Activated CD8-positive, alpha-beta T cell treated with anti-CD3 and anti-CD28 coated beads for 36 hours (primary cell): ENCODE measurements at regions not wholly inside any gene's neighbourhood (a gene's known extent, or its start where the extent isn't known, plus 50 kb on each side); places are given as distances from the start of the nearest gene placed in this dataset.
A peak's percentile ranks its signal among the peaks of the same experiment; 100 is the strongest.
"Not testable (repeated sequence)": the region's sequence is repeated elsewhere in the genome, so short reads cannot be mapped to it uniquely, and the experiment has no call there.

Experiments
- ATAC-seq: fragments of 200-7000 bp; cut with Tn5 transposase; one replicate; pipeline ENCODE4 v1.10.0; 2021; ENCODE audit warnings: mild to moderate bottlenecking, moderate library complexity
- CTCF ChIA-PET: fragments of 350-600 bp; sonication (Branson Sonifier 250); formaldehyde crosslinking; loops from one replicate; lab custom pipeline; 2021; ENCODE audit warnings: antibody characterized with exemption; lab: Charles Lee
- POLR2A ChIA-PET: fragments of 350-600 bp; sonication (Branson Sonifier 250); formaldehyde crosslinking; loops from one replicate; lab custom pipeline; 2021; ENCODE audit warnings: antibody characterized with exemption; lab: Charles Lee
- DNase-seq: peaks from one replicate; pipeline ENCODE4 v3.0.0-alpha.2; 2020
- H3K27ac Mint-ChIP-seq: one replicate; pipeline ENCODE4 v1.8.0; 2021; ENCODE audit warnings: mild to moderate bottlenecking, mixed read lengths
- H3K27me3 Mint-ChIP-seq: one replicate; pipeline ENCODE4 v1.8.0; 2021; ENCODE audit warnings: mixed read lengths
- H3K36me3 Mint-ChIP-seq: one replicate; pipeline ENCODE4 v1.8.0; 2021; ENCODE audit warnings: low read depth, mixed read lengths
- H3K4me1 Mint-ChIP-seq: one replicate; pipeline ENCODE4 v1.8.0; 2021; ENCODE audit warnings: low read depth, mixed read lengths
- H3K4me3 Mint-ChIP-seq: one replicate; pipeline ENCODE4 v1.8.0; 2021; ENCODE audit warnings: mild to moderate bottlenecking, moderate library complexity, mixed read lengths
- H3K9me3 Mint-ChIP-seq: one replicate; pipeline ENCODE4 v1.8.0; 2021; ENCODE audit warnings: mixed read lengths
- intact Hi-C: fragments of 100-400 bp; cut with micrococcal nuclease; formaldehyde crosslinking; loops from one replicate; pipeline ENCODE4 v1.10.0; 2022
- TF ChIP-seq, protein P1 (sequence below): fragments of 200-600 bp; IDR thresholded peaks from one replicate; pipeline ENCODE4 v1.8.0; 2022; ENCODE audit warnings: antibody characterized with exemption, mild to moderate bottlenecking

DNA sequence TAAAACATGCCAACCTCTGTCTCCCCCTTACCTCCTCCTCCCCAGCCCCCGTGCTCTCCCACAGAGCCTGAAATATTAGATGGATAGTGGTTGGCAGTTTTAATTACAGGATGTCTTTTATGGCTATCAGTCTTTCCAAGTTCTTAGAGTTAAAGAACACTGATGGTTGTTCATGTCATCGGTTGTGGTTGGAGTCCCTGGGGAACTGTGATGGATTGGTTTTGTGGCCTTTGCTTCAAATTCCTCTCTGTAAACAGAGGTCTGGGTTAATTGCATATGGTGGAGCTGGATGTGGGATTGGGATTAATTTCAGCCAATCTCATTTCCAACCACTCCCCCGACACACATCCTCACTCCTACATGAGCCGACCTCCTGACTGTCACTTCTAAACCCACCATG is 164.5 kb upstream of the PROK2 start:
- H3K4me3 Mint-ChIP-seq = no peak overlapping the region
- ChIA-PET CTCF (no interaction called here), POLR2A (interaction anchor here (0.7 kb wide), 1 partner anchor 58 kb away, joined by 4 read pairs; no protein-coding TSS in a partner anchor)
- H3K9me3 Mint-ChIP-seq = no peaks in the 10 kb centered on the region
- ATAC-seq (no peak), DNase-seq (no peak)
- intact Hi-C loops = no loop called here
- no peaks in the 10 kb centered on the region for H3K36me3 Mint-ChIP-seq
- H3K27ac Mint-ChIP-seq = no peak overlapping the region
- no peaks in the 10 kb centered on the region for H3K27me3 Mint-ChIP-seq
- TF ChIP-seq, protein P1, sequence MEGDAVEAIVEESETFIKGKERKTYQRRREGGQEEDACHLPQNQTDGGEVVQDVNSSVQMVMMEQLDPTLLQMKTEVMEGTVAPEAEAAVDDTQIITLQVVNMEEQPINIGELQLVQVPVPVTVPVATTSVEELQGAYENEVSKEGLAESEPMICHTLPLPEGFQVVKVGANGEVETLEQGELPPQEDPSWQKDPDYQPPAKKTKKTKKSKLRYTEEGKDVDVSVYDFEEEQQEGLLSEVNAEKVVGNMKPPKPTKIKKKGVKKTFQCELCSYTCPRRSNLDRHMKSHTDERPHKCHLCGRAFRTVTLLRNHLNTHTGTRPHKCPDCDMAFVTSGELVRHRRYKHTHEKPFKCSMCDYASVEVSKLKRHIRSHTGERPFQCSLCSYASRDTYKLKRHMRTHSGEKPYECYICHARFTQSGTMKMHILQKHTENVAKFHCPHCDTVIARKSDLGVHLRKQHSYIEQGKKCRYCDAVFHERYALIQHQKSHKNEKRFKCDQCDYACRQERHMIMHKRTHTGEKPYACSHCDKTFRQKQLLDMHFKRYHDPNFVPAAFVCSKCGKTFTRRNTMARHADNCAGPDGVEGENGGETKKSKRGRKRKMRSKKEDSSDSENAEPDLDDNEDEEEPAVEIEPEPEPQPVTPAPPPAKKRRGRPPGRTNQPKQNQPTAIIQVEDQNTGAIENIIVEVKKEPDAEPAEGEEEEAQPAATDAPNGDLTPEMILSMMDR = no peak
- no peaks in the 10 kb centered on the region for H3K4me1 Mint-ChIP-seq

DNA sequence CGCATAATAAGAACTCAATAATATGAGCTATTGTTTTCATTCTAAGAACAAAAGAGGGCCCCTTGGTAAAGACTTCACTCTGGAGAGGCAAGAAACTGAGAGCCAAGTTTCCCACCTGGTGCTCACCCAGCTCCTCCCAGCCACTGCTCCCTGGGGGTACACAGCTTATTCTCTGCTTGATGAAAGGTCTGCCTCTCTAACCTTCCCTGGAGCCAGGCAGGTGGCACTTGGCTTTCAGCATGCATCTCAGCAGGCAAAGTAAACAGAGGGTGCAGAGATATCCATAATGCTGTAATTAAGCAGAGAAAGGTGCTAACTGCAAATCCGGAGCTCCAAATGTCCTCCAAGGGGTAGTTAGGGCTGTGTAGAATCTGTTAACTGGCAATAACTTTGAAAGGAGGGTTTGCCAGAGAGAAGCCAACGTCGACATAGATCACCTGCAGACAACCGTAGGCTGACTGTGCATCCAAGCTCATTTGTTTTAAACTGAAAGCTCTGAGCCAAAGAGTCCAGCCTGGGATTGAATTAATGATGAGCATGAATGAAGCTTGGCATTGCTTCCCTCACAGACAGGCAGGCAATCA is 159.6 kb upstream of the PROK2 start:
- intact Hi-C loops = no loop called here
- TF ChIP-seq, protein P1 = no peak
- ATAC-seq = no peak
- no peaks in the 10 kb centered on the region for H3K36me3 Mint-ChIP-seq
- no peaks in the 10 kb centered on the region for H3K9me3 Mint-ChIP-seq
- no peaks in the 10 kb centered on the region for H3K4me1 Mint-ChIP-seq
- H3K27ac Mint-ChIP-seq = no peak overlapping the region
- H3K27me3 Mint-ChIP-seq = peaks cover 4% of the 10 kb centered on the region
- ChIA-PET CTCF (interaction anchor here (0.5 to 0.8 kb wide), 2 partner anchors 69 to 1156 kb away, joined by 3 to 4 read pairs; no protein-coding TSS in a partner anchor), POLR2A (no interaction called here)
- no peak overlapping the region for H3K4me3 Mint-ChIP-seq
- DNase-seq = no peak

DNA sequence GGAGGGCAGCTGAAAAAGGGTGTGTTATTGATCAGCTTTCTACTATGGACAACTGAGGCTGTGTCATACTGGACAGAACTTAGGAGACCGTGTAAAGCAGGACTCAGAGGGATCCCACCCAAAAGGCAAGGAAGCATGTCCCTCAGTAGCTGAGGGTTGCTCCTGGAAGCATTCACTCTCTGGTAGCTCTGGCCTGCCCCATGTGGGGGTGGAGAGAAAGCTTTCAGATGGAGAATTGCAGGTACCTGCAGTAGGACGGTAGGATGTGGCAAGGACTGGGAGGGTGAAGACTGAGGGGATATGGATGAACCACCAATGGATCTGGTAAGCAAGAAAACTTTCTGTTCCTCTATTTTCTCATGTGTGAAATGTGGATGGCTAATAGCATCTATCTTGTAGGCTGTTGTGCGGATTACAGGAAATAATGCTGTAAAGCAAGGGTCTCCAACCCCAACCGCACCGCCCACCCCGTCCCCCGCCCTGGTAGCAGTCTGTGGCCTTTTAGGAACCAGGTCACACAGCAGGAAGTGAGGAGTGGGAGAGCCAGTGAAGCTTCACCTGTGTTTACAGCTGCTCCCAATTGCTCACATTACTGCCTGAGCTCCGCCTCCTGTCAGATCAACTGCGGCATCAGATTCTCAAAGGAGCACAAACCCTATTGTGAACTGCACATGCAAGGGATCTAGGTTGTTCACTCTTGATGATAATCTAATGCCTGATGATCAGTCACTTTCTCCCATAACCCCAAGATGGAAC is 157.7 kb upstream of the PROK2 start:
- H3K4me1 Mint-ChIP-seq = no peaks in the 10 kb centered on the region
- TF ChIP-seq, protein P1 = no peak
- DNase-seq = no peak
- CTCF ChIA-PET = no interaction called here
- H3K27ac Mint-ChIP-seq = no peak overlapping the region
- no peak overlapping the region for H3K4me3 Mint-ChIP-seq
- intact Hi-C loops = no loop called here
- ATAC-seq = no peak
- no peaks in the 10 kb centered on the region for H3K9me3 Mint-ChIP-seq
- peaks cover 4% of the 10 kb centered on the region for H3K27me3 Mint-ChIP-seq
- POLR2A ChIA-PET = no interaction called here
- no peaks in the 10 kb centered on the region for H3K36me3 Mint-ChIP-seq

DNA sequence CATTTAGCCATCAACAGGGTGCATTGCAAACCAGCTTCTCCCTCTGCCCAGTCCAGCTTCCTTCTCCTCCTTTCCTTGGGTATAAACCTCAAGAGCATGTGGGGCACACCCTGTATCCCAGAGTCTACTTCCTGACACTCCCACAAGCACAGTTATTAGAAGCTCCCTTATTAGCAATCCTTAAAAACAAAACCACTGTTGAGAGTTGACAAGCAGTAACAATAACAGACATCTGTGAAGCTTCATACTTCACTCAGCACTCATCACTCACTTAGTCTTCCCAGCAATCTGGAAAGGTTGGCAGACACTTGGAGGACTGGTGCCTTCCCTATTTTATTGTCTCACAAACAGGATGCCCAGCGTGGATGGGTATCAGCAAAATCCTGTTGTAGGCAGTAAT is 155.5 kb upstream of the PROK2 start:
- DNase-seq = no peak
- no peaks in the 10 kb centered on the region for H3K36me3 Mint-ChIP-seq
- POLR2A ChIA-PET = no interaction called here

DNA sequence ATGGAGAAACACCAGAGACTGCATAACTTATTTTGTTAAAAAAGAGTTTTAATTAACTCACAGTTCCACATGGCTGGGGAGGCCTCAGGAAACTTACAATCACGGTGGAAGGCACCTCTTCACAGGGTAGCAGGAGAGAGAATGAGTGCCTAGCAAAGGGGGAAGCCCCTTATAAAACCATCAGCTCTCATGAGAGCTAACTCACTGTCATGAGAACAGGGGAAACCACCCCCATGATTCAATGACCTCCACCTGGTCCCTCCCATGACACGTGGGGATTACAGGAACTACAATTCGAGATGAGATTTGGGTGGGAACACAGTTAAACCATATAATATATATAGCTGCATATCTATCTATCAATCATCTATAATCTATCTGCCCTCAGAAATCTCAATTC is 153.1 kb upstream of the PROK2 start:
- ATAC-seq = peak; percentile 45

More for the DNA sequence above, 155.5 kb upstream of the PROK2 start:
- no peak overlapping the region for H3K4me3 Mint-ChIP-seq
- TF ChIP-seq, protein P1 = no peak
- no peak overlapping the region for H3K27ac Mint-ChIP-seq
- H3K4me1 Mint-ChIP-seq = no peaks in the 10 kb centered on the region
- intact Hi-C loops = no loop called here
- peaks cover 4% of the 10 kb centered on the region for H3K27me3 Mint-ChIP-seq
- no peak for ATAC-seq
- CTCF ChIA-PET = interaction anchor here (1.3 kb wide), 1 partner anchor 10 kb away, joined by 3 read pairs; no protein-coding TSS in a partner anchor
- H3K9me3 Mint-ChIP-seq = no peaks in the 10 kb centered on the region

More for the DNA sequence above, 153.1 kb upstream of the PROK2 start:
- intact Hi-C loops, POLR2A ChIA-PET, H3K4me3 Mint-ChIP-seq, H3K4me1 Mint-ChIP-seq, H3K9me3 Mint-ChIP-seq, H3K27me3 Mint-ChIP-seq, H3K27ac Mint-ChIP-seq, H3K36me3 Mint-ChIP-seq: not testable (repeated sequence)
- CTCF ChIA-PET = interaction anchor here (0.6 to 0.9 kb wide), 2 partner anchors 20 to 546 kb away, joined by 3 read pairs; no protein-coding TSS in a partner anchor
- DNase-seq = peak; percentile 24
